Glutamatergic neuron (in vitro differentiated cells): ENCODE measurements at regions not wholly inside any gene's neighbourhood (a gene's known extent, or its start where the extent isn't known, plus 50 kb on each side); places are given as distances from the start of the nearest gene placed in this dataset.
"Not testable (repeated sequence)": the region's sequence is repeated elsewhere in the genome, so short reads cannot be mapped to it uniquely, and the experiment has no call there.

Source experiments
- DNase-seq: peaks from one replicate; pipeline ENCODE4 v3.0.0; 2022
- H3K27ac Mint-ChIP-seq: one replicate; pipeline ENCODE4 v1.8.0; 2020; ENCODE audit warnings: mild to moderate bottlenecking, mixed read lengths, inconsistent platforms; ENCODE audit not compliant: unreplicated experiment
- H3K27me3 Mint-ChIP-seq: one replicate; pipeline ENCODE4 v1.8.0; 2020; ENCODE audit warnings: mild to moderate bottlenecking, moderate library complexity, mixed read lengths, inconsistent platforms; ENCODE audit not compliant: unreplicated experiment
- H3K36me3 Mint-ChIP-seq: one replicate; pipeline ENCODE4 v1.8.0; 2020; ENCODE audit warnings: mild to moderate bottlenecking, mixed read lengths, inconsistent platforms; ENCODE audit not compliant: unreplicated experiment
- H3K4me1 Mint-ChIP-seq: one replicate; pipeline ENCODE4 v1.8.0; 2020; ENCODE audit warnings: mild to moderate bottlenecking, low read depth, mixed read lengths, inconsistent platforms; ENCODE audit not compliant: unreplicated experiment
- H3K4me3 Mint-ChIP-seq: one replicate; pipeline ENCODE4 v1.8.0; 2020; ENCODE audit warnings: mild to moderate bottlenecking, mixed read lengths, inconsistent platforms; ENCODE audit not compliant: unreplicated experiment
- H3K9me3 Mint-ChIP-seq: one replicate; pipeline ENCODE4 v1.8.0; 2020; ENCODE audit warnings: mild to moderate bottlenecking, moderate library complexity, mixed read lengths, inconsistent platforms; ENCODE audit not compliant: unreplicated experiment
- TF ChIP-seq, protein P1 (sequence below): fragments of 200-600 bp; sonication (generic); IDR thresholded peaks from one replicate; pipeline ENCODE4 v1.5.0; 2021; ENCODE audit not compliant: partially characterized antibody, unreplicated experiment

DNA sequence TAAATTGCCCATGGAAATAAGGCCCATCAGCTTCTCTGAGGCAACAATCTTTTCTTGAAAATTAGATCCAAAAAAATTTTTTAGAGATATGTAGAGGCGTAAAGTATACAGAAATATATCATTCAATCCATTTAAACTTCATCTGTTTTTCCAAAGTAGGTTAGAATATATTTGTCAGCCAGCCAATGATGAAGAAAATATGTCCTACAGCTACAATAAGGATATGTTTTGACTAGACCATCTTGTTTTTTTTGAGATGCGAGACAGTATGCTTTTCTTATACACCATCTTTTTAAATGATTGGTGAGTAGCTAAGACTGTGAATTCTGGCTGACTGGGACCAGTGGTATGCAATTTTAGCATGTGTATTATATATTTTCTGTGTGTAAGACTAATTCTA is 630.4 kb upstream of the CNTN5 start:
- Mint-ChIP-seq H3K4me1 (no peaks in the 10 kb centered on the region), H3K4me3 (no peak overlapping the region), H3K27ac (no peak overlapping the region), H3K9me3 (no peaks in the 10 kb centered on the region), H3K27me3 (peaks cover 2% of the 10 kb centered on the region), H3K36me3 (no peaks in the 10 kb centered on the region)
- TF ChIP-seq, protein P1, sequence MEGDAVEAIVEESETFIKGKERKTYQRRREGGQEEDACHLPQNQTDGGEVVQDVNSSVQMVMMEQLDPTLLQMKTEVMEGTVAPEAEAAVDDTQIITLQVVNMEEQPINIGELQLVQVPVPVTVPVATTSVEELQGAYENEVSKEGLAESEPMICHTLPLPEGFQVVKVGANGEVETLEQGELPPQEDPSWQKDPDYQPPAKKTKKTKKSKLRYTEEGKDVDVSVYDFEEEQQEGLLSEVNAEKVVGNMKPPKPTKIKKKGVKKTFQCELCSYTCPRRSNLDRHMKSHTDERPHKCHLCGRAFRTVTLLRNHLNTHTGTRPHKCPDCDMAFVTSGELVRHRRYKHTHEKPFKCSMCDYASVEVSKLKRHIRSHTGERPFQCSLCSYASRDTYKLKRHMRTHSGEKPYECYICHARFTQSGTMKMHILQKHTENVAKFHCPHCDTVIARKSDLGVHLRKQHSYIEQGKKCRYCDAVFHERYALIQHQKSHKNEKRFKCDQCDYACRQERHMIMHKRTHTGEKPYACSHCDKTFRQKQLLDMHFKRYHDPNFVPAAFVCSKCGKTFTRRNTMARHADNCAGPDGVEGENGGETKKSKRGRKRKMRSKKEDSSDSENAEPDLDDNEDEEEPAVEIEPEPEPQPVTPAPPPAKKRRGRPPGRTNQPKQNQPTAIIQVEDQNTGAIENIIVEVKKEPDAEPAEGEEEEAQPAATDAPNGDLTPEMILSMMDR: no peak
- no peak for DNase-seq

DNA sequence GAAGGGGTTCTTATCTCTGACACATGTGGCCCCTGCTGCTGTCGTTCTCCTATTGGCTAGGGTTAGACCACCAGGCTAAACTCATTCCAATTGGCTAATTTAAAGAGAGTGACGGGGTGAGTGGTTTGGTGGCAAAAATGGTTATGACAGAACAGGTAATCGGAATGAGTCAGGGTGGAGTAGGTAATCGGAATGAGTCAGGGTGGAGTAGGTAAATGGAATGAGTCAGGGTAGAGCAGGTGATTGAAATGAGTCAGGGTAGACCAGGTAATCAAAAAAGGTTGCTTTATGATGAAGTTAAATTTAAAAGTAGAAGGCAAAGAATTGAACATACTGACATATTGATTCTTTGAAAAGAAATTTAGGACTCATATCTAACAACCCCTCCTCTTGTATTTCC is 626.2 kb upstream of the CNTN5 start:
- not testable (repeated sequence) for DNase-seq, H3K4me1 Mint-ChIP-seq, H3K4me3 Mint-ChIP-seq, H3K9me3 Mint-ChIP-seq, H3K27me3 Mint-ChIP-seq, H3K27ac Mint-ChIP-seq, H3K36me3 Mint-ChIP-seq

DNA sequence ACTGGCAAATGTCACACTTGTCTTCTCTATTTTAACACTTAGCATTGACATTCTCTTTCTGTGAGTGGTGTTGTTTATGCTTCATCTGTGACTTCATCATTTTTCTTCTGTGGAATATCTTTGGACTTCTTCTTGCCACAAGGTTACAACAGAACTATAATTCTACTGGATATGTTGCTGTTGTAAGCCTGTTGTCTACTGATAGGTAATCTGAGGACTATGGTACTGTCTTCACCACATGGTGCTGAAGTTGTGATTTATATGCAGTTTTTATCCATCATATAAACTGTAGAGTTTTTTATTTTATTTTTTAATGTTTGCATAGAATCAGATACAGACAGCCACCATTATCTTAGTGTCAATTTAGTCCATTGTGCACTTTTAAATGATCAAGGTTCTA is 622.2 kb upstream of the CNTN5 start:
- Mint-ChIP-seq H3K27me3 (peaks cover 2% of the 10 kb centered on the region), H3K9me3 (no peaks in the 10 kb centered on the region), H3K4me1 (no peaks in the 10 kb centered on the region), H3K36me3 (no peaks in the 10 kb centered on the region), H3K27ac (no peak overlapping the region), H3K4me3 (no peak overlapping the region)
- no peak for DNase-seq
- TF ChIP-seq, protein P1: no peak

DNA sequence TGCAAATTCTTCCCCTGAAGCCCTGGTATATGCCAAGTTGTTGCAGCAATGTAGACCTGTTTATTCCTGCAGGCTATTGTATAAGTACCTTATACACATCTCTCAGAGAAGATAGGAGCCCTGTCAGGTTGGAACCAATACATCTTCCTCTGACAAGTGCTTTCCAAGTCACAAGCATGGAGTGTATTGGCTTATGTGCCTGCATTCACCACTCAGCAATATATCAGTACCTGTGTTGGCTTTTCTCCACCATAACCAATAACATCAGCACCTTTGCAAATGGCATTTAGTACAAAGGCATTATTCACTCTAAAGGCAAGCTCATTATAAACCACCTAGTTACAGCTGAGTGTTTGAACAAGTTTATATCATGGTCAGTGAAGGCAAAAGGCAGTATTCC is 611.7 kb upstream of the CNTN5 start:
- peaks cover 11% of the 10 kb centered on the region for H3K4me1 Mint-ChIP-seq
- peaks cover 2% of the 10 kb centered on the region for H3K9me3 Mint-ChIP-seq
- no peaks in the 10 kb centered on the region for H3K36me3 Mint-ChIP-seq
- TF ChIP-seq, protein P1: no peak
- no peak for DNase-seq
- no peak overlapping the region for H3K4me3 Mint-ChIP-seq
- no peaks in the 10 kb centered on the region for H3K27me3 Mint-ChIP-seq
- no peak overlapping the region for H3K27ac Mint-ChIP-seq

DNA sequence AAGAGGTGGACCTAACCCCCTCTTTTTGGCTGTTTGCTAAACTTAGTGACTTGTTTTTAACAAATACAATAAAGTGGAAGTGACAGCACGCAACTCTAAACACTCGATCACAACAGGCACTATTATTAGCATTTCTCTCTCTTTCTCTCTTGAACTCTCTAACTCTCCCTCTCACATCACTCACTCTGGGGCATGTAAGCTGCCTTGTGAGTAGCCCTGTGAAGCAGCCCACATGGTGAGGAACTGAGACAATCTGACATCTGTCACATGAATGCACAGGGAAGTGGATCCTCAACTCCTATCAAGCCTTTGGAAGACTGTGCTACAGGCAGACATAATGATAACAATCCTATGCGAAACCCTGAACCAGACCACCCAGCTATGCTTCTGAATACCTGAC is 609.0 kb upstream of the CNTN5 start:
- no peaks in the 10 kb centered on the region for H3K36me3 Mint-ChIP-seq
- TF ChIP-seq, protein P1: no peak
- H3K4me3 Mint-ChIP-seq: no peak overlapping the region
- H3K27me3 Mint-ChIP-seq: peaks cover 1% of the 10 kb centered on the region
- no peak for DNase-seq
- H3K4me1 Mint-ChIP-seq: peaks cover 11% of the 10 kb centered on the region
- H3K27ac Mint-ChIP-seq: peak overlapping the region; percentile 70
- peaks cover 2% of the 10 kb centered on the region for H3K9me3 Mint-ChIP-seq

DNA sequence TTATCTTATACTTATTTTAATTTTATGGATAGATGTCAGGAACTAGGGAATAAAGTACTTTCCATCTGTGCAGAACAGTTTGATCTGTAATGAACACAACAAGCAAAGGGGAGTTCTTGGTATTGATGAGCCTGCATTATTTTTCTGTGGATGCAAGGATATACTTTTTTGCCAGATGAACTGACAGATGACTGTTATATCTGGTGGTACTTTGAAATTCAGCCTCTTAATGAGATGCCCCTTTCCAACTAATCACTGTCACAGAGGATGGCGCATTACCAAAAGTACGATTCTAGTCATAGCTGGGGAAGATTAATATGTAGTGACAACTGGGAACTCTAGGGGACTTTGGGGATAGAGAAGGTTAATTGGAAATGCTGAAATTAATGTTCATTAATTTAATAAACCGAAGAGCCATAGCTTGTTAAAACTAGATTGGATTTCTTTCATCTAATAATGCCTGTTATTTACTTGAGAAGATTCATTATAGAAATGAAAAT is 603.4 kb upstream of the CNTN5 start:
- Mint-ChIP-seq H3K36me3 (no peaks in the 10 kb centered on the region), H3K4me1 (peaks cover 6% of the 10 kb centered on the region), H3K9me3 (no peaks in the 10 kb centered on the region), H3K27me3 (peaks cover 1% of the 10 kb centered on the region), H3K4me3 (no peak overlapping the region), H3K27ac (no peak overlapping the region)
- DNase-seq: no peak
- TF ChIP-seq, protein P1: no peak
